ENCODE measurements at regions not wholly inside any gene's neighbourhood (a gene's known extent, or its start where the extent isn't known, plus 50 kb on each side); places are given as distances from the start of the nearest gene placed in this dataset.

- H3K36me3 ChIP-seq (replicated peaks in 1 of 2; ENCODE audit: control extremely low read depth in 1 of 2, control insufficient read depth in 1 of 2, extremely low read depth in 1 of 2, insufficient read depth in 2 of 2, low read length in 1 of 2), result no peaks in the 10 kb centered on the region
- ChIA-PET POLR2A (no interaction called here), CTCF (no interaction called here)
- H3K9ac ChIP-seq (ENCODE audit: low read length), result no peak overlapping the region
- Mint-ChIP-seq H3K4me3 (no peak overlapping the region), H3K9me3 (ENCODE audit: insufficient read depth) (peaks cover 2% of the 10 kb centered on the region), H3K27ac (no peak overlapping the region), H3K27me3 (no peaks in the 10 kb centered on the region), H3K4me1 (no peaks in the 10 kb centered on the region)
- WGBS (ENCODE audit: insufficient coverage), result 64% methylated on average over 5 of the region's 6 CpGs
- TF ChIP-seq EZH2 (IDR thresholded peaks at IDR 0.05; ENCODE audit: borderline replicate concordance, insufficient read depth, low read depth, low read length, poor library complexity, severe bottlenecking), result no peak
- no peak for TF ChIP-seq CTCF (IDR thresholded peaks at IDR 0.05)
- no peak for ATAC-seq (ENCODE audit: low read depth)
- no peaks in the 10 kb centered on the region for H4K20me1 ChIP-seq (ENCODE audit: control insufficient read depth, insufficient read depth, low read length, poor library complexity, severe bottlenecking)
- peaks cover 0 to 3% (median 0%) of the 10 kb centered on the region in 3 donors for H3K9me3 ChIP-seq (ENCODE audit: control extremely low read depth in 1 of 3, control insufficient read depth in 2 of 3, insufficient read depth in 1 of 3, low read length in 2 of 3)
- no peaks in the 10 kb centered on the region for H3K79me2 ChIP-seq (ENCODE audit: control insufficient read depth, insufficient read depth, low read length)
- H3K27me3 ChIP-seq (replicated peaks in 1 of 4; ENCODE audit: control extremely low read depth in 1 of 4, control insufficient read depth in 3 of 4, insufficient read depth in 4 of 4, low read length in 3 of 4), result no peaks in the 10 kb centered on the region
- no peak overlapping the region for H2AFZ ChIP-seq (ENCODE audit: insufficient read depth, low read depth, low read length, poor library complexity, severe bottlenecking)
- DNase-seq, result no peak
- no peak overlapping the region for H3K4me2 ChIP-seq (replicated peaks; ENCODE audit: low read depth, low read length, poor library complexity, severe bottlenecking)
- no peak overlapping the region for H3K4me3 ChIP-seq (ENCODE audit: control extremely low read depth in 1 of 5, extremely low read depth in 1 of 5, insufficient read depth in 1 of 5, low read depth in 2 of 5, low read length in 4 of 5)
- intact Hi-C loops (cut with micrococcal nuclease), result no loop called here
- H3K27ac ChIP-seq (ENCODE audit: low read length in 2 of 2), result no peak overlapping the region
- no peaks in the 10 kb centered on the region for H3K4me1 ChIP-seq (ENCODE audit: control insufficient read depth in 2 of 2, insufficient read depth in 2 of 2, low read length in 2 of 2)
Observed at GRCh38 chr10:105769248-105770184, 1128.4 kb downstream of the SORCS3 start.

GRCh38 chr10:105763611-105764010, 1122.5 kb downstream of the SORCS3 start:
- H3K9me3 Mint-ChIP-seq (ENCODE audit: insufficient read depth), result no peaks in the 10 kb centered on the region
- no peaks in the 10 kb centered on the region for H3K79me2 ChIP-seq (ENCODE audit: control insufficient read depth, insufficient read depth, low read length)
- ChIA-PET POLR2A (no interaction called here), CTCF (no interaction called here)
- no peak overlapping the region for H2AFZ ChIP-seq (ENCODE audit: insufficient read depth, low read depth, low read length, poor library complexity, severe bottlenecking)
- H3K36me3 ChIP-seq (replicated peaks in 1 of 2; ENCODE audit: control extremely low read depth in 1 of 2, control insufficient read depth in 1 of 2, extremely low read depth in 1 of 2, insufficient read depth in 2 of 2, low read length in 1 of 2), result no peaks in the 10 kb centered on the region
- no peak overlapping the region for H3K4me3 ChIP-seq (ENCODE audit: control extremely low read depth in 1 of 5, extremely low read depth in 1 of 5, insufficient read depth in 1 of 5, low read depth in 2 of 5, low read length in 4 of 5)
- intact Hi-C loops (cut with micrococcal nuclease), result no loop called here
- H3K9me3 ChIP-seq (ENCODE audit: control extremely low read depth in 1 of 3, control insufficient read depth in 2 of 3, insufficient read depth in 1 of 3, low read length in 2 of 3), result peaks cover 0 to 3% (median 0%) of the 10 kb centered on the region in 3 donors
- TF ChIP-seq CTCF (IDR thresholded peaks at IDR 0.05), result no peak
- TF ChIP-seq EZH2 (IDR thresholded peaks at IDR 0.05; ENCODE audit: borderline replicate concordance, insufficient read depth, low read depth, low read length, poor library complexity, severe bottlenecking), result no peak
- H3K4me1 ChIP-seq (ENCODE audit: control insufficient read depth in 2 of 2, insufficient read depth in 2 of 2, low read length in 2 of 2), result no peaks in the 10 kb centered on the region
- no CpG with 5 or more reads among the region's 2 CpGs for WGBS (ENCODE audit: insufficient coverage)
- no peaks in the 10 kb centered on the region for H4K20me1 ChIP-seq (ENCODE audit: control insufficient read depth, insufficient read depth, low read length, poor library complexity, severe bottlenecking)
- no peak overlapping the region for H3K9ac ChIP-seq (ENCODE audit: low read length)
- H3K27me3 ChIP-seq (replicated peaks in 1 of 4; ENCODE audit: control extremely low read depth in 1 of 4, control insufficient read depth in 3 of 4, insufficient read depth in 4 of 4, low read length in 3 of 4), result no peaks in the 10 kb centered on the region
- no peak overlapping the region for H3K27ac ChIP-seq (ENCODE audit: low read length in 2 of 2)
- DNase-seq (no peak), ATAC-seq (ENCODE audit: low read depth) (no peak)
- H3K4me2 ChIP-seq (replicated peaks; ENCODE audit: low read depth, low read length, poor library complexity, severe bottlenecking), result no peak overlapping the region
- H3K27ac Mint-ChIP-seq, result no peak overlapping the region
- no peak overlapping the region for H3K4me3 Mint-ChIP-seq
- H3K4me1 Mint-ChIP-seq, result no peaks in the 10 kb centered on the region
- no peaks in the 10 kb centered on the region for H3K27me3 Mint-ChIP-seq

Data from B cell (primary cell).